Kidney (tissue), 13 donors: ENCODE measurements at regions not wholly inside any gene's neighbourhood (a gene's known extent, or its start where the extent isn't known, plus 50 kb on each side); places are given as distances from the start of the nearest gene placed in this dataset.
"Not testable (repeated sequence)": the region's sequence is repeated elsewhere in the genome, so short reads cannot be mapped to it uniquely, and the experiment has no call there.

Experiments used
- DNase-seq, 5 donors: peaks; one replicate each; pipeline ENCODE4 v3.0.0-alpha.2; 2013 to 2020
- FAIRE-seq: peaks from 2 replicates; lab custom pipeline; 2012; peaks lifted over from hg19 to GRCh38; lab: Jason Lieb, UNC
- H3K27ac ChIP-seq, 2 donors: one replicate each; pipeline ENCODE4 v1.7.0; 2013; ENCODE audit warnings: low read depth in 2 of 2, low read length in 2 of 2, inconsistent platforms in 1 of 2
- H3K27me3 ChIP-seq: one replicate; pipeline ENCODE4 v1.7.1; 2013; ENCODE audit warnings: low read length, inconsistent platforms; ENCODE audit not compliant: control insufficient read depth, insufficient read depth
- H3K36me3 ChIP-seq, 3 donors: one replicate each; pipeline versions ENCODE4 v1.7.0 to v1.7.1; 2013; ENCODE audit warnings: low read length in 3 of 3, control low read depth in 1 of 3, inconsistent platforms in 1 of 3; ENCODE audit not compliant: insufficient read depth in 3 of 3, control insufficient read depth in 2 of 3
- H3K4me1 ChIP-seq, 3 donors: one replicate each; pipeline versions ENCODE4 v1.7.0 to v1.7.1; 2013; ENCODE audit warnings: low read length in 3 of 3, inconsistent platforms in 1 of 3, low read depth in 1 of 3; ENCODE audit not compliant: control insufficient read depth in 2 of 3, insufficient read depth in 2 of 3
- H3K4me3 ChIP-seq, 3 donors: one replicate each; pipeline versions ENCODE4 v1.7.0 to v1.8.1; 2013; ENCODE audit warnings: low read length in 3 of 3, control low read depth in 1 of 3, inconsistent platforms in 1 of 3
- H3K9ac ChIP-seq, 3 donors: one replicate each; pipeline versions ENCODE4 v1.7.0 to v1.7.1; 2013; ENCODE audit warnings: low read length in 3 of 3, control low read depth in 1 of 3, inconsistent platforms in 1 of 3
- H3K9me3 ChIP-seq, 3 donors: one replicate each; pipeline versions ENCODE4 v1.7.0 to v1.7.1; 2013; ENCODE audit warnings: low read length in 3 of 3, control low read depth in 1 of 3, inconsistent platforms in 1 of 3; ENCODE audit not compliant: control insufficient read depth in 2 of 3, insufficient read depth in 1 of 3
- CTCF ChIP-seq: IDR thresholded peaks from 3 replicates; pipeline ENCODE4 v1.5.1; 2012; ENCODE audit warnings: mild to moderate bottlenecking, moderate library complexity, borderline replicate concordance; ENCODE audit not compliant: insufficient read depth; ENCODE audit errors: extremely low read depth
- intact Hi-C: fragments of 100-400 bp; cut with DNase I; formaldehyde crosslinking; loops from one replicate; pipeline ENCODE4 v1.11.1; 2022
- donor health status: control.
- donor health status: control.
- donor health status: control.
- donor health status: control.
- donor health status: control.
- donor health status: DM: yes; HTN: yes; CAD: no.
- donor health status: Normal renal cell carcinoma (clear cell type).

- no peak for FAIRE-seq
- H3K27me3 ChIP-seq = no peaks in the 10 kb centered on the region
Measured at GRCh38 chr17:68155692-68156091, 92.2 kb upstream of the AMZ2 start.

GRCh38 chr17:68161644-68162428, 86.0 kb upstream of the AMZ2 start:
- H3K27ac ChIP-seq = no peak overlapping the region
- H3K36me3 ChIP-seq = no peaks in the 10 kb centered on the region
- no peak for TF ChIP-seq CTCF
- intact Hi-C loops = no loop called here
- H3K9me3 ChIP-seq = no peaks in the 10 kb centered on the region
- no peak overlapping the region for H3K4me3 ChIP-seq
- H3K4me1 ChIP-seq = no peaks in the 10 kb centered on the region
- no peaks in the 10 kb centered on the region for H3K27me3 ChIP-seq
- FAIRE-seq (no peak), DNase-seq (no peak)
- no peak overlapping the region for H3K9ac ChIP-seq

More at GRCh38 chr17:68155692-68156091, 92.2 kb upstream of the AMZ2 start:
- H3K4me1 ChIP-seq = no peaks in the 10 kb centered on the region
- no peak for TF ChIP-seq CTCF
- no peak overlapping the region for H3K4me3 ChIP-seq
- intact Hi-C loops = no loop called here
- H3K36me3 ChIP-seq = no peaks in the 10 kb centered on the region
- no peak overlapping the region for H3K9ac ChIP-seq
- no peaks in the 10 kb centered on the region for H3K9me3 ChIP-seq
- no peak overlapping the region for H3K27ac ChIP-seq
- no peak for DNase-seq

- H3K9me3 ChIP-seq, H3K4me1 ChIP-seq, H3K9ac ChIP-seq, intact Hi-C loops, DNase-seq, H3K36me3 ChIP-seq, H3K4me3 ChIP-seq, FAIRE-seq, H3K27ac ChIP-seq, H3K27me3 ChIP-seq: not testable (repeated sequence)
Measured at GRCh38 chr17:68168273-68169164, 79.3 kb upstream of the AMZ2 start.

GRCh38 chr17:68169165-68169821, 78.5 kb upstream of the AMZ2 start:
- H3K4me1 ChIP-seq, H3K9ac ChIP-seq, H3K36me3 ChIP-seq, H3K27me3 ChIP-seq, H3K9me3 ChIP-seq, H3K27ac ChIP-seq, FAIRE-seq, intact Hi-C loops, H3K4me3 ChIP-seq: not testable (repeated sequence)
- peak in 1 of 5 donors; percentile 29 for DNase-seq
